Memory B cell (primary cell): ENCODE measurements at regions not wholly inside any gene's neighbourhood (a gene's known extent, or its start where the extent isn't known, plus 50 kb on each side); places are given as distances from the start of the nearest gene placed in this dataset.
"Not testable (repeated sequence)": the region's sequence is repeated elsewhere in the genome, so short reads cannot be mapped to it uniquely, and the experiment has no call there.

ENCODE experiments used
- ATAC-seq: fragments of 150-1000 bp; cut with Tn5 transposase; 2 replicates; pipeline ENCODE4 v1.10.0; 2021; ENCODE audit warnings: low read depth, mild to moderate bottlenecking, moderate library complexity
- DNase-seq, 2 donors: peaks; one replicate each; pipeline ENCODE4 v3.0.0; 2022; ENCODE audit warnings: low spot score in 2 of 2
- H3K27ac Mint-ChIP-seq: one replicate; pipeline ENCODE4 v1.8.0; 2022; ENCODE audit warnings: mild to moderate bottlenecking, moderate library complexity, mixed read lengths
- H3K27me3 Mint-ChIP-seq: one replicate; pipeline ENCODE4 v1.8.0; 2022; ENCODE audit warnings: mixed read lengths
- H3K36me3 Mint-ChIP-seq: one replicate; pipeline ENCODE4 v1.8.0; 2022; ENCODE audit warnings: mild to moderate bottlenecking, mixed read lengths
- H3K4me1 Mint-ChIP-seq: one replicate; pipeline ENCODE4 v1.8.0; 2022; ENCODE audit warnings: mixed read lengths
- H3K4me3 Mint-ChIP-seq: one replicate; pipeline ENCODE4 v1.8.0; 2022; ENCODE audit warnings: mild to moderate bottlenecking, moderate library complexity, mixed read lengths
- H3K9me3 Mint-ChIP-seq: one replicate; pipeline ENCODE4 v1.8.0; 2022; ENCODE audit warnings: mixed read lengths

DNA sequence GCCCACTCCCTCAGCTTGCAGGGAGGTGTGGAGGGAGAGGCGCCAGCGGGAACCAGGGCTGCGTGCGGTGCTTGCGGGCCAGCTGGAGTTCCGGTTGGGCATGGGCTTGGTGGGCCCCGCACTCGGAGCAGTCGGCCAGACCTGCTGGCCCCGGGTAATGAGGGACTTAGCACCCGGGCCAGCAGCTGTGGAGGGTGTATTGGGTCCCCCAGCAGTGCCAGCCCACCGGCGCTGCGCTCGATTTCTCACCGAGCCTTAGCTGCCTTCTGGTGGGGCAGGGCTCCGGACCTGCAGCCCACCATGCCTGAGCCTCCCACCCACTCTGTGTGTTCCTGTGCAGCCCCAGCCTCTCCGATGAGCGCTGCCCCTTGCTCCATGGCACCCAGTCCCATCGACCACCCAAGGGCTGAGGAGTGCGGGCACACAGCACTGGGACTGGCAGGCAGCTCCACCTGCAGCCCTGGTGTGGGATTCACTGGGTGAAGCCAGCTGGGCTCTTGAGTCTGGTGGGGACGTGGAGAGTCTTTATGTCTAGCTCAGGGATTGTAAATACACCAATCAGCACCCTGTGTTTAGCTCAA is 254.0 kb downstream of the DSC3 start:
- not testable (repeated sequence) for ATAC-seq, H3K9me3 Mint-ChIP-seq

DNA sequence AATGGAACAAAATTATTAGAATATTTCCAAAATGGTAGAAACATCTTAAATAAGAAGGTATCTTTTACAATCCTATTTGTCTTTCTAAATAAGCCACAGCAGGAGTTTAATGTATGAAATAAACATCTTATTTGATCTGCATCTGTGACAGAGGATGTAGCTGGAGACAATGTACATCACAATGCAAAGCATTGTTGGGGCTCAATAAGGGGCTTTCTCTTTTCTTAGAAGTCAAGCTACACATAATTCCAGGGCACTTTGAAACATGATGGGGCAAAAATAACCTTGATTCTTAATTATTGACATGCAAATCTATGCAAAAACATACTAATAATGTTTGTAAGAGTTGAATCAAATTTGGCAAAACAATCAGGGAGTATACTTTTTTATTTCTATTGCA is 255.1 kb downstream of the DSC3 start:
- no peak for ATAC-seq
- H3K27ac Mint-ChIP-seq, result no peak overlapping the region
- no peaks in the 10 kb centered on the region for H3K27me3 Mint-ChIP-seq
- no peaks in the 10 kb centered on the region for H3K36me3 Mint-ChIP-seq
- no peak overlapping the region for H3K4me3 Mint-ChIP-seq
- DNase-seq, result no peak
- H3K4me1 Mint-ChIP-seq, result no peaks in the 10 kb centered on the region
- peaks cover 4% of the 10 kb centered on the region for H3K9me3 Mint-ChIP-seq

More for the DNA sequence above, 254.0 kb downstream of the DSC3 start:
- H3K27me3 Mint-ChIP-seq, H3K36me3 Mint-ChIP-seq, DNase-seq, H3K4me3 Mint-ChIP-seq, H3K4me1 Mint-ChIP-seq, H3K27ac Mint-ChIP-seq: not testable (repeated sequence)

DNA sequence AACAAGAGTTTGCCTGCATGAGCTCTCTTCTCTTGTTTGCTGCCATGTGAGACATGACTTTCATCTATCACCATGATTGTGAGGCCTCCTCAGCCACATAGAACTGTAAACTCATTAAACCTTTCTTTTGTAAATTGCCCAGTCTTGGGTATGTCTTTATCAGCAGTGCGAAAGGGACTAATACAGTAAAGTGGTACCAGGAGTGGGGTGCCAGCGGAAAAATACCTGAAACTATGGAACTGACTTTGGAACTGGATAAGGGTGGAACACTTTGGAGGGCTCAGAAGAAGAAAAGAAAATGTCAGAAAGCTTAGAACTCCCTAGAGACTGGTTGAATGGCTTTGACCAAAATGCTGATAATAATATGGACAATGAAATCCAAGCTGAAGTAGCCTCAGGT is 260.9 kb downstream of the DSC3 start:
- Mint-ChIP-seq H3K27ac (no peak overlapping the region), H3K36me3 (no peaks in the 10 kb centered on the region), H3K4me1 (no peaks in the 10 kb centered on the region), H3K9me3 (peaks cover 9% of the 10 kb centered on the region), H3K27me3 (no peaks in the 10 kb centered on the region), H3K4me3 (no peak overlapping the region)
- ATAC-seq (no peak), DNase-seq (no peak)

DNA sequence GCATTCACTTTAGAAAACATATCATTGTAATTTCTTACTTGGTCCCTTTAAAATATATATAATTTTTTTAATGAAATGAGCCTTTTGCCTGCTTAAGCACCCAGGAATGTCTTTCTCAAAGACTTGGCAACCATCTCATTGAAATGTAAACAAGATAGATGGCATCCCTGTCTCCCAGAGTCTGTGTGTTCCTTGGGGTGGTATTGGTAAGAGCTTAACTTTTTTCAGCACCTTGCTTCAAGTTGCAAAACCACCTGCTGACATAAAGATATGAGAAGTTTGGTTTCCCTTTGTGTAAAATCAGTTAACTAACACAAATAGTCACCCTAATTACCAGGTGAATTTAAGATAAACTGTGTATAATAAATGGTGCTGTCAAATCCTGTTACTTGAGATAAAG is 266.9 kb downstream of the DSC3 start:
- no peak overlapping the region for H3K27ac Mint-ChIP-seq
- no peak for DNase-seq
- H3K4me1 Mint-ChIP-seq, result no peaks in the 10 kb centered on the region
- H3K36me3 Mint-ChIP-seq, result no peaks in the 10 kb centered on the region
- ATAC-seq, result no peak
- H3K27me3 Mint-ChIP-seq, result no peaks in the 10 kb centered on the region
- H3K4me3 Mint-ChIP-seq, result no peak overlapping the region
- H3K9me3 Mint-ChIP-seq, result peaks cover 3% of the 10 kb centered on the region

DNA sequence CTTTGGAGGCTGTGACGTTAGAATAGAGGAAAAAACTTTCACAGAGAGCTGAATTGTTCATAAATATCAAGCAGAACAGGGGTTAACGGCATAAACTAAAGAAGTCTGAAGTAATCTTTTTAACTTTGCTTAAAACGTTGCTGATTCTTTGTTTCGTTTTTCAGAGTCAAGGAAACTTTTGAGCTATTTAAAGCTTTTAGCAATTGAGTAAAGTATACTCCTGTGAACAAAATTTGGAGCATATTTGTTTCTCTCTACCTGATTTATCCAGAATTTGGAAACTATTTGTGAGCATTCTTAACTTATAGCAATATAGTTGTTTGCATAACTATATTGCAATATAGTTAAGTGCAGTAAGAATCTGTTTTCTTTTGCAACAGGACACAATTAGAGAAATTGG is 270.4 kb downstream of the DSC3 start:
- not testable (repeated sequence) for H3K36me3 Mint-ChIP-seq, H3K27ac Mint-ChIP-seq, ATAC-seq, H3K9me3 Mint-ChIP-seq, H3K27me3 Mint-ChIP-seq, DNase-seq, H3K4me1 Mint-ChIP-seq, H3K4me3 Mint-ChIP-seq

DNA sequence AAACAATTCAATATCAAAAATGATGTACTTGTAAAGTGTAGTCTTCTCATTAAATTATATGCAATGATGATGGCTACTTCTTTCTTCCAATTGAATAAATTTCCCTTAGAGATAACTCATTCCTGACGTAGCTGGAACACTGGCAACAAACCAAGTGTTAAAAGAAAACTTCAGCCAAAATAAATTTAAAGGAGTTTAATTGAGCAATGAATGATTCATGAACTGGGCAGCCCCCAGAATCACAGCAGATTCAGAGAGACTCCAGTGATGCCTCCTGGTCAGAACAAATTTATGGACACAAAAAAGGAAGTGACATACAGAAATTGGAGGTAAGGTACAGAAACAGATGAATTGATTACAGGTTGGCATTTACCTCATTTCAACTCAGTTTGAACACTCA is 276.5 kb downstream of the DSC3 start:
- H3K36me3 Mint-ChIP-seq, result no peaks in the 10 kb centered on the region
- no peak overlapping the region for H3K4me3 Mint-ChIP-seq
- no peak for ATAC-seq
- DNase-seq, result no peak
- H3K9me3 Mint-ChIP-seq, result no peaks in the 10 kb centered on the region
- H3K27ac Mint-ChIP-seq, result no peak overlapping the region
- no peaks in the 10 kb centered on the region for H3K4me1 Mint-ChIP-seq
- H3K27me3 Mint-ChIP-seq, result no peaks in the 10 kb centered on the region

DNA sequence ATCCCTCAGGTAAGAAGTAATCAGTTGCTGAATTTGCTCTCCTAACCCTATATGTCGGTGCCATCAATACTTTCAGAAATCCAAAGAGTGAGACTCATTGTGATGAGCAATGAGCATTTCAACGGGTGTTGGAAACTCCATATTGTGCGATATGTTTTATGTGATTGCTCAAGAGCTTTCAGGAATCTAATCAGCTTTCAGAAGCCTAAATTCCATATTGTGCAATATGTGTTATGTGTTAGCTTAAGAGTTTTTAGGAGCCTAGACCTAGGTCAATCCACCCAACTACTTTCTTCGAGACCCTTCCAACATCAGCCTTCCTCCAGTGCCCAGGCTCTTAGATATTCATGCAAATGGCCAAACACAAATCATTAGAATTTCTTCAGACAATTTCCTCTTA is 277.3 kb downstream of the DSC3 start:
- Mint-ChIP-seq H3K4me3 (no peak overlapping the region), H3K36me3 (no peaks in the 10 kb centered on the region)
- ATAC-seq, result no peak

DNA sequence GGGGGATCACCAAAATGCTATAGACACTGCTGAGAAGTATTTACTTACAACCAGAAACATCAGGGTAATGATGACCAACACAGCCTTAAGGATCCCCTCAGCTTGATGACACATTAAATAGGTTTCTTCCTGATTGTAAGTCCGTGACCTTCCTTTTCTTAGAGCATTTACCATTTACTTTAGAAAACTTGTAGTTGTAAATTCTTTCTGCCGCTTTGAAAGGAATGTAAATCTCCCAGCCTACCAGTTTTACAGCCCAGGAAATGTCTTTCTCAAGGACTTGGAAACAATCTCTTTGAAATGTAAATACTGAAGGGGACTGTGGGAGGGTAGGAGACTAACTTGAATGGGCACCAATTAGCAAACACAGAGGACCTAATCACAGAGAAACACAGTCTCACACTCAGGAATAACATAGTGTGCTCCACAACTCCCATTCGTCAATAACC is 278.6 kb downstream of the DSC3 start:
- no peak overlapping the region for H3K27ac Mint-ChIP-seq
- H3K9me3 Mint-ChIP-seq, result no peaks in the 10 kb centered on the region
- no peak for ATAC-seq
- no peaks in the 10 kb centered on the region for H3K36me3 Mint-ChIP-seq
- H3K4me1 Mint-ChIP-seq, result no peaks in the 10 kb centered on the region
- H3K4me3 Mint-ChIP-seq, result no peak overlapping the region
- no peaks in the 10 kb centered on the region for H3K27me3 Mint-ChIP-seq
- DNase-seq, result no peak

More for the DNA sequence above, 277.3 kb downstream of the DSC3 start:
- no peaks in the 10 kb centered on the region for H3K4me1 Mint-ChIP-seq
- H3K27me3 Mint-ChIP-seq, result no peaks in the 10 kb centered on the region
- DNase-seq, result no peak
- H3K27ac Mint-ChIP-seq, result no peak overlapping the region
- no peaks in the 10 kb centered on the region for H3K9me3 Mint-ChIP-seq

DNA sequence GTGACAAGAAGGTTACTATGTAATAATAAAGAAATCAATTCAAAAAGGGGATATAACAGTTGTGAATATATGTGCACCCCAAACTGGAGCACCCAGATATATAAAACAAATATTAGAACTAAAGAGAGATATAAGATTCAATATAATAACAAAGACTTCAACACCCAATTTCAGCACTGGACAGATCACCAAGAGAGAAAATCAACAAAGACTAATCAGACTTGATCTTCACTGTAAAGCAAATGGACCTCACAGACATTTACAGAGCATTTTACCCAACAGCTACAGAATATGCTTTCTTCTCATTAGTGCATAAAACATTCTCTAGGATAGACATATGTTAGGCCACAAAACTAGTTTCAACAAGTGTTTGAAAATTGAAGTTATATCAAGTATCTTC is 287.7 kb downstream of the DSC3 start:
- Mint-ChIP-seq H3K27me3 (no peaks in the 10 kb centered on the region), H3K9me3 (no peaks in the 10 kb centered on the region), H3K27ac (no peak overlapping the region)

DNA sequence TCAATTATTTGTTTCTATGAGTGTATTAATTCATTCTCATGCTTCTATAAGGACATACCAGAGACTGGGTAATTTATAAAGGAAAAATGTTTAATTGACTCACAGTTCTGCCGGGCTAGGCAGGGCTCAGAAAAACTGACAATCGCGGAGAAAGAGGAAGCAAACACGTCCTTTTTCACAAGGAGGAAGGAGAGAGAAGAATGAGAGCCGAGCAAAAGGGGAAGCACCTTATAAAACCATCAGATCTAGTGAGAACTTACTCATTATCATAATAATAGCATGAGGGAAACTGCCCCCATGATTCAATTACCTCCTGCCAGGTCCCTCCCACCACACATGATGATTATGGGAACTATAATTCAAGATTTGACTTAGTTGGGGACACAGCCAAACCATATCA is 294.0 kb downstream of the DSC3 start:
- H3K36me3 Mint-ChIP-seq, result no peaks in the 10 kb centered on the region
- DNase-seq (no peak), ATAC-seq (no peak)
- H3K9me3 Mint-ChIP-seq, result peaks cover 6% of the 10 kb centered on the region
- H3K4me1 Mint-ChIP-seq, result no peaks in the 10 kb centered on the region
- H3K4me3 Mint-ChIP-seq, result no peak overlapping the region
- H3K27me3 Mint-ChIP-seq, result no peaks in the 10 kb centered on the region
- no peak overlapping the region for H3K27ac Mint-ChIP-seq

More for the DNA sequence above, 287.7 kb downstream of the DSC3 start:
- Mint-ChIP-seq H3K4me3 (no peak overlapping the region), H3K4me1 (no peaks in the 10 kb centered on the region), H3K36me3 (no peaks in the 10 kb centered on the region)
- ATAC-seq (no peak), DNase-seq (no peak)

DNA sequence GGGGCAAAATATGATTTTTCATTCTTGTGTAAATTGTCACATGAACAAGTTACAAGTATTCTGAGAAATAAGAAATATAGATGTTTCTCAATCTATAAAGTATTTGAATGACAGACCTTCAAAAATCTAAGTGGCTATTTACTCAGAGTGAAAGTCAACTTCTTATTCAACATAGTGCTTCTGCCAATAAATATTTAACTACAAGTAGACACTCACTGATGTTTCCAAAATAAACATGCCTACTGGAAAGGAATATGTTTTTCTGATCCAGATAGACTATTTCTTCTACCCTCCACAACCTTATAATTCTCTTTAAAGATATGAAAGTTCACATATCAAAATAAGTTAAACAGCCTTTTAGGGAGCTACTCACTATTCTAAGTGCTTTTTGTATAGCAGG is 296.3 kb downstream of the DSC3 start:
- DNase-seq (no peak), ATAC-seq (no peak)
- Mint-ChIP-seq H3K4me1 (no peaks in the 10 kb centered on the region), H3K36me3 (no peaks in the 10 kb centered on the region), H3K4me3 (no peak overlapping the region), H3K27me3 (no peaks in the 10 kb centered on the region), H3K27ac (no peak overlapping the region), H3K9me3 (peaks cover 6% of the 10 kb centered on the region)

DNA sequence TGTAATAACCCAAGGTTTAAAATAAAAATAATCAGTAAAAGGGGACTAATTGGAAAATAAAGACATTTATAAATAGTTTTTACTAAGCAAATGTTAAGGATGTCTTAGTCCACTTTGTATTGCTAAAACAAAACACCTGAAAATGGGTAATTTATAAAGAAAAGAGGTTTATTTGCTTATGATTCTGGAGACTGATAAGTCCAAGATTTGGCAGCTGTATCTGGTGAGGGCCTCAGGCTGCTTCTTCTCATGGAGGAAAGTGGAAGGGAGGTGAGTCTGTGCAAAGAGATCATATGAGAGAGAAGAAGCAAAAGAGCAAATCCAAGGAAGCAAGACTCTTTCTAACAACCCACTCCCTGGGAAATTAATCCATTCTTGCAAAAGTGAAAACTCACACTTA is 299.5 kb downstream of the DSC3 start:
- Mint-ChIP-seq H3K4me1 (no peaks in the 10 kb centered on the region), H3K27ac (no peak overlapping the region), H3K4me3 (no peak overlapping the region), H3K9me3 (peaks cover 4% of the 10 kb centered on the region), H3K36me3 (no peaks in the 10 kb centered on the region), H3K27me3 (no peaks in the 10 kb centered on the region)
- no peak for ATAC-seq
- DNase-seq, result no peak

DNA sequence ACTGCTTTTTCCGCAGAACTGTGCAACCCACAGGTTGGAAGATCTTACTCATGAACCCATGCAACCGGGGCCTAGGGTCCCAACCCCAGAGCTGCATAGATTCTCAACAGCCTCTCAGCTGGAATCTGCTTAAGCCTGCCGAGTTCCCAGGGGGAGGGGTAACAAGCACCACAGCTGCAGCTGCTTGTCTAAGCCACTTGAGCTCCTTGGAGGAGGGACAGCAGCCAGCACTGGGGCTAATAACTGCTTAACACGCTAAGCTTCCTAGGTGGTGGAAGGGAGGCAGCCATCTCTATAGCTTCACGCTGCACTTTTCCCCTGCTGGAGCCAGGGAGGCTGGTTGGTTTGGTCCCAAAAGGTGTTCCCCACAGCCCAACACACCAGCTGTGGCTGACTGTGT is 311.6 kb downstream of the DSC3 start:
- Mint-ChIP-seq H3K4me3 (no peak overlapping the region), H3K36me3 (no peaks in the 10 kb centered on the region), H3K9me3 (peaks cover 13% of the 10 kb centered on the region), H3K27ac (no peak overlapping the region), H3K27me3 (no peaks in the 10 kb centered on the region), H3K4me1 (no peaks in the 10 kb centered on the region)
- DNase-seq, result no peak
- no peak for ATAC-seq

DNA sequence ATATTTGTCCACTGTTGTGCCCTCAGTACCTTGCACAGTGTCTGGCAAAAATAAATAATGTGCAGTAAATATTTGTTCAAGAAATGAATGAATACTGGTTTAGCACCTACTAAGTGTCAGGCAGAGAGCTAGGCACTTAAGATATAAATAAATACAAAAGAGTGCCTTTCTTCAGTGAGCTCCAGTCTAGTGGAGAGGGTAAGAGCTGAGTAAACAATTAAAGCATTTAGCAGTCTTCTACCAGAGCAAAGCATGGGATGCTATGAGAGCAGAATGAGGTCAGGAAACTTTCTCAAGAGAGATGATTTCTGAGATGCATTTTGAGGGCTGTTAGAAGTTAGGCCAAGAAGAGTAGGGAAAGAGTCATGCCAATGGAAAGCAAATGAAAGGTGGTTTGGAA is 314.7 kb downstream of the DSC3 start:
- Mint-ChIP-seq H3K4me1 (no peaks in the 10 kb centered on the region), H3K27ac (no peak overlapping the region), H3K4me3 (no peak overlapping the region), H3K9me3 (peaks cover 9% of the 10 kb centered on the region), H3K36me3 (no peaks in the 10 kb centered on the region), H3K27me3 (no peaks in the 10 kb centered on the region)
- no peak for DNase-seq
- no peak for ATAC-seq

DNA sequence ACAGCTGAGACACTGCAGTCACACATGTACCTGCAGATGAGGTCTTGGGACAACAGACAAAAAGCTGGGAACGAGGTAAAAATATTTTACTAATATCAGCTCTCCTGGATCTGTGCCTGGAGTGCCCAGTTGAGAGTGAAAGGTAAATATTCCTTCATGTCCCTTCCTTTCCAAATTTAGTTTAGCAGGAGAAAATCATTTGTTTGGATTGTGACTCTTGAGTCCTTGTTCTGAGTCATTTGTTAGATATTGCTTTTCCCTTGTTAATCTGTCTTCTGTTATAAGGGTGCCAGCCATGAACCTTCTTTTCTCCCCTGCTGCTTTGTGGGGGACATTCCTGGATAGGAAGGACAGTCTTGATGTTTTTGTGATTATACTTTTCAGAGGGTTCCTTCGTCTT is 329.2 kb downstream of the DSC3 start:
- Mint-ChIP-seq H3K4me3 (no peak overlapping the region), H3K9me3 (peaks cover 2% of the 10 kb centered on the region), H3K27me3 (no peaks in the 10 kb centered on the region), H3K36me3 (no peaks in the 10 kb centered on the region), H3K27ac (no peak overlapping the region), H3K4me1 (no peaks in the 10 kb centered on the region)
- ATAC-seq (no peak), DNase-seq (no peak)
